Right renal pelvis (tissue), 4 donors: ENCODE measurements at regions not wholly inside any gene's neighbourhood (a gene's known extent, or its start where the extent isn't known, plus 50 kb on each side); places are given as distances from the start of the nearest gene placed in this dataset.

Source experiments
- DNase-seq, 4 donors: peaks; one replicate each; pipeline ENCODE4 v3.0.0-alpha.2; 2013; ENCODE audit warnings: low read depth in 4 of 4, low spot score in 3 of 4, missing footprints in 1 of 4

GRCh38 chr7:25828468-25828867 lies 323.5 kb upstream of the NFE2L3 start:
- no peak for DNase-seq

- DNase-seq = no peak
Measured at GRCh38 chr7:25829663-25830062, 322.3 kb upstream of the NFE2L3 start.

- DNase-seq = no peak
Measured at GRCh38 chr7:25830215-25830614, 321.8 kb upstream of the NFE2L3 start.

- no peak for DNase-seq
Measured at GRCh38 chr7:25831062-25831691, 320.8 kb upstream of the NFE2L3 start.

- DNase-seq = no peak
Measured at GRCh38 chr7:25831831-25832411, 320.1 kb upstream of the NFE2L3 start.

GRCh38 chr7:25832456-25832855 lies 319.5 kb upstream of the NFE2L3 start:
- DNase-seq = no peak

- DNase-seq = no peak
Measured at GRCh38 chr7:25832929-25833328, 319.1 kb upstream of the NFE2L3 start.

- no peak for DNase-seq
Measured at GRCh38 chr7:25834050-25834449, 317.9 kb upstream of the NFE2L3 start.

GRCh38 chr7:25835197-25835596 lies 316.8 kb upstream of the NFE2L3 start:
- no peak for DNase-seq

GRCh38 chr7:25839084-25839769 lies 312.8 kb upstream of the NFE2L3 start:
- DNase-seq = no peak

GRCh38 chr7:25840209-25840792 lies 311.7 kb upstream of the NFE2L3 start:
- DNase-seq = no peak

- no peak for DNase-seq
Measured at GRCh38 chr7:25841575-25841974, 310.4 kb upstream of the NFE2L3 start.

- no peak for DNase-seq
Measured at GRCh38 chr7:25842201-25842733, 309.7 kb upstream of the NFE2L3 start.

GRCh38 chr7:25843467-25843866 lies 308.5 kb upstream of the NFE2L3 start:
- DNase-seq = no peak

- DNase-seq = no peak
Measured at GRCh38 chr7:25844102-25844870, 307.7 kb upstream of the NFE2L3 start.

GRCh38 chr7:25845464-25845863 lies 306.5 kb upstream of the NFE2L3 start:
- no peak for DNase-seq

- no peak for DNase-seq
Measured at GRCh38 chr7:25846722-25847121, 305.3 kb upstream of the NFE2L3 start.

- no peak for DNase-seq
Measured at GRCh38 chr7:25847336-25848070, 304.5 kb upstream of the NFE2L3 start.

- no peak for DNase-seq
Measured at GRCh38 chr7:25849500-25850184, 302.4 kb upstream of the NFE2L3 start.

GRCh38 chr7:25850216-25850615 lies 301.8 kb upstream of the NFE2L3 start:
- no peak for DNase-seq
